HepG2 (cell line): ENCODE measurements at regions not wholly inside any gene's neighbourhood (a gene's known extent, or its start where the extent isn't known, plus 50 kb on each side); places are given as distances from the start of the nearest gene placed in this dataset.

Experiments
- ATAC-seq: fragments of 200-7000 bp; cut with Tn5 transposase; 3 replicates; pipeline ENCODE4 v1.9.1; 2020; ENCODE audit warnings: mild to moderate bottlenecking, moderate library complexity
- BruUV-seq: library from RNA; stranded (reverse); fragments of 400-500 nt; replicated peaks from 2 replicates; lab custom pipeline; 2021; lab: Mats Ljungman, UMichigan
- CTCF ChIA-PET: fragments of 300-600 bp; formaldehyde crosslinking; extraction: SDS; loops from one replicate; lab custom pipeline; 2021; ENCODE audit warnings: low total read pairs, inconsistent platforms, low intra/inter-chr PET ratio; lab: Yijun Ruan, JAX
- POLR2A ChIA-PET: fragments of 350-600 bp; sonication (Branson Sonifier 250); formaldehyde crosslinking; loops from one replicate; lab custom pipeline; 2020; ENCODE audit warnings: antibody characterized with exemption, inconsistent platforms; lab: Yijun Ruan, JAX
- DNase-seq: peaks from one replicate; pipeline ENCODE4 v3.0.0-alpha.2; 2015; ENCODE audit warnings: low spot score
- FAIRE-seq: peaks from 3 replicates; lab custom pipeline; 2011; peaks lifted over from hg19 to GRCh38; lab: Jason Lieb, UNC
- H2AFZ ChIP-seq: one replicate; pipeline ENCODE4 v1.6.1; 2011; ENCODE audit warnings: low read length, inconsistent platforms
- H3K27ac ChIP-seq: fragments of 300-600 bp; 3 replicates; pipeline ENCODE4 v1.8.0; 2011; ENCODE audit warnings: mixed run types, mild to moderate bottlenecking, mixed read lengths, low read length, inconsistent platforms; ENCODE audit not compliant: insufficient read depth; ENCODE audit errors: extremely low read length
- H3K27me3 ChIP-seq, 2 experiments: fragments of 200-600 bp in 1 of 2; 2 replicates in 1 of 2; 3 replicates in 1 of 2; pipeline versions ENCODE4 v1.6.0 to v1.8.0; 2011; ENCODE audit warnings: low read length in 2 of 2, mild to moderate bottlenecking in 2 of 2, moderate library complexity in 2 of 2, inconsistent platforms in 1 of 2; ENCODE audit not compliant: insufficient read depth in 2 of 2, control insufficient read depth in 1 of 2
- H3K36me3 ChIP-seq, 2 experiments: fragments of 200-600 bp in 1 of 2; replicated peaks in 1 of 2; 2 replicates in 1 of 2; 3 replicates in 1 of 2; pipeline versions ENCODE4 v1.5.1 to v1.8.0; 2011; ENCODE audit warnings: low read length in 2 of 2, inconsistent platforms in 1 of 2; ENCODE audit not compliant: insufficient read depth in 2 of 2, control insufficient read depth in 1 of 2
- H3K4me1 ChIP-seq: 2 replicates; pipeline ENCODE4 v1.5.1; 2012; ENCODE audit warnings: low read length, inconsistent platforms; ENCODE audit not compliant: insufficient read depth
- H3K4me2 ChIP-seq: 2 replicates; pipeline ENCODE4 v1.6.0; 2011; ENCODE audit warnings: low read depth, low read length, inconsistent platforms
- H3K4me3 ChIP-seq, 3 experiments: fragments of 200-600 bp in 1 of 3; sonication (generic), shearing (Covaris generic) in 1 of 3; replicated peaks in 1 of 3; 2 replicates each; pipeline ENCODE4 v1.5.1; 2011 to 2016; ENCODE audit warnings: low read length in 3 of 3, inconsistent platforms in 2 of 3, low read depth in 2 of 3, mild to moderate bottlenecking in 2 of 3, control low read depth in 1 of 3, mixed read lengths in 1 of 3; ENCODE audit not compliant: insufficient read depth in 1 of 3
- H3K79me2 ChIP-seq: one replicate; pipeline ENCODE4 v1.6.1; 2011; ENCODE audit warnings: low read length, inconsistent platforms; ENCODE audit not compliant: insufficient read depth
- H3K9ac ChIP-seq: 2 replicates; pipeline ENCODE4 v1.6.0; 2011; ENCODE audit warnings: mild to moderate bottlenecking, low read depth, low read length, inconsistent platforms; ENCODE audit not compliant: insufficient read depth
- H3K9me3 ChIP-seq: 2 replicates; pipeline ENCODE4 v1.5.1; 2012; ENCODE audit warnings: mild to moderate bottlenecking, low read length
- H4K20me1 ChIP-seq: 2 replicates; pipeline ENCODE4 v1.6.0; 2011; ENCODE audit warnings: inconsistent platforms, mild to moderate bottlenecking, low read length, moderate library complexity; ENCODE audit not compliant: insufficient read depth
- GTF2F1 ChIP-seq: fragments of 150-350 bp; IDR thresholded peaks from 2 replicates; pipeline ENCODE4 v1.6.1; 2014; ENCODE audit warnings: low read length
- ZBTB40 ChIP-seq, 2 experiments: fragments of 450-650 bp in 1 of 2; sonication (generic) in 1 of 2; formaldehyde crosslinking in 1 of 2; IDR thresholded peaks; 2 replicates each; pipeline versions ENCODE4 v1.6.1 to v1.8.0; 2016 to 2022; ENCODE audit warnings: antibody characterized with exemption in 1 of 2, mild to moderate bottlenecking in 1 of 2, missing genetic modification reagents in 1 of 2
- ZBTB7A ChIP-seq: sonication (generic); formaldehyde crosslinking; IDR thresholded peaks from 2 replicates; pipeline ENCODE4 v1.8.0; 2022; ENCODE audit warnings: mild to moderate bottlenecking, missing genetic modification reagents
- ZFP36 ChIP-seq: fragments of 150-350 bp; IDR thresholded peaks from 2 replicates; pipeline ENCODE4 v1.6.1; 2018; ENCODE audit warnings: borderline replicate concordance, low read length, low read depth; ENCODE audit not compliant: partially characterized antibody
- ZNF225 ChIP-seq: sonication (generic); formaldehyde crosslinking; IDR thresholded peaks from 2 replicates; pipeline ENCODE4 v1.4.0; 2020; ENCODE audit warnings: mild to moderate bottlenecking, missing genetic modification reagents
- ZNF34 ChIP-seq: sonication (generic); formaldehyde crosslinking; IDR thresholded peaks from 2 replicates; pipeline ENCODE4 v1.4.0; 2020; ENCODE audit warnings: mild to moderate bottlenecking, missing genetic modification reagents, borderline replicate concordance
- WGBS: methylation state at CpG from one replicate; pipeline ENCODE4 v1.1.6; 2017; ENCODE audit warnings: low lambda C conversion rate; 5-methylcytosine and 5-hydroxymethylcytosine counted together
- in situ Hi-C: cut with HindIII; loops from 2 replicates; pipeline ENCODE4 v1.10.0; 2017; ENCODE audit warnings: low pct_unique_long_range_greater_than_20kb; ENCODE audit not compliant: extremely low pct_ligation_motif_present
- intact Hi-C: fragments of 100-400 bp; cut with micrococcal nuclease; formaldehyde crosslinking; loops from one replicate; pipeline ENCODE4 v1.10.0; 2022; ENCODE audit not compliant: unreplicated experiment

GRCh38 chr3:30469133-30469532, 137.3 kb upstream of the TGFBR2 start (continued):
- no peak for TF ChIP-seq ZNF225 (CRISPR knock-in tag)
- TF ChIP-seq ZBTB40 (IDR thresholded peaks at IDR 0.05): no peak
- TF ChIP-seq ZBTB40 (CRISPR knock-in tag; IDR thresholded peaks at IDR 0.05): no peak
- TF ChIP-seq, all 625 proteins: peak for 0

- ChIA-PET POLR2A (no interaction called here), CTCF (no interaction called here)
- H3K27me3 ChIP-seq: no peaks in the 10 kb centered on the region
- 86% methylated on average over 2 of the region's 2 CpGs for WGBS
- H4K20me1 ChIP-seq: no peaks in the 10 kb centered on the region
- BruUV-seq: no TSS peak
- intact Hi-C loops (no loop called here), in situ Hi-C loops (no loop called here)
- H3K36me3 ChIP-seq: no peaks in the 10 kb centered on the region
- no peak for ATAC-seq
- no peak overlapping the region for H2AFZ ChIP-seq
- no peak overlapping the region for H3K4me2 ChIP-seq
- no peak overlapping the region for H3K27ac ChIP-seq
- TF ChIP-seq GTF2F1 (no peak), ZFP36 (no peak), ZBTB7A (no peak), ZNF34 (CRISPR knock-in tag) (no peak)
- DNase-seq: no peak
- H3K4me1 ChIP-seq: peaks cover 7% of the 10 kb centered on the region
- no peak overlapping the region for H3K4me3 ChIP-seq
- no peak for FAIRE-seq
- H3K9me3 ChIP-seq: peaks cover 4% of the 10 kb centered on the region; the same call in 1 of the 2 replicates
- no peak overlapping the region for H3K9ac ChIP-seq
- no peaks in the 10 kb centered on the region for H3K79me2 ChIP-seq
These were observed 135.9 kb upstream of the TGFBR2 start for GRCh38 chr3:30470496-30470895.
